Heart left ventricle (tissue), 16 donors: ENCODE measurements at regions not wholly inside any gene's neighbourhood (a gene's known extent, or its start where the extent isn't known, plus 50 kb on each side); places are given as distances from the start of the nearest gene placed in this dataset.

Source experiments
- ATAC-seq, 4 donors: fragments of 200-7000 bp; cut with Tn5 transposase; one replicate each; pipeline ENCODE4 v1.9.1; 2020 to 2022; ENCODE audit warnings: moderate library complexity in 4 of 4, mild to moderate bottlenecking in 3 of 4, moderate number of reproducible peaks in 1 of 4
- DNase-seq, 5 donors: peaks; one replicate each; pipeline ENCODE4 v3.0.0-alpha.2; 2020
- H3K27ac ChIP-seq, 12 donors: fragments of 200-600 bp; sonication (generic) in 4 of 12; one replicate each; pipeline versions ENCODE4 v1.5.0 to v1.8.0; 2016 to 2022; ENCODE audit warnings: mild to moderate bottlenecking in 2 of 12
- H3K27me3 ChIP-seq, 9 donors: fragments of 200-600 bp; sonication (generic) in 2 of 9; one replicate each; pipeline versions ENCODE4 v1.5.1 to v1.8.0; 2016 to 2022; ENCODE audit warnings: mild to moderate bottlenecking in 3 of 9
- H3K36me3 ChIP-seq, 9 donors: fragments of 200-600 bp; sonication (generic) in 2 of 9; one replicate each; pipeline versions ENCODE4 v1.5.0 to v1.8.0; 2018 to 2022; ENCODE audit warnings: mild to moderate bottlenecking in 2 of 9
- H3K4me1 ChIP-seq, 12 donors: fragments of 200-600 bp; sonication (generic) in 4 of 12; one replicate each; pipeline versions ENCODE4 v1.5.0 to v1.8.0; 2016 to 2022; ENCODE audit warnings: mild to moderate bottlenecking in 3 of 12
- H3K4me3 ChIP-seq, 12 donors: fragments of 200-600 bp; sonication (generic) in 4 of 12; one replicate each; pipeline versions ENCODE4 v1.5.0 to v1.8.0; 2017 to 2022; ENCODE audit warnings: mild to moderate bottlenecking in 9 of 12, moderate library complexity in 4 of 12
- H3K9me3 ChIP-seq, 12 donors: fragments of 200-600 bp; sonication (generic) in 4 of 12; one replicate each; pipeline versions ENCODE4 v1.5.0 to v1.8.0; 2016 to 2022; ENCODE audit warnings: mild to moderate bottlenecking in 1 of 12
- CTCF ChIP-seq, 12 donors: fragments of 200-600 bp; sonication (generic) in 4 of 12; IDR thresholded peaks; one replicate each; pipeline versions ENCODE4 v1.5.0 to v1.8.0; 2018 to 2022; ENCODE audit warnings: antibody characterized with exemption in 12 of 12, mild to moderate bottlenecking in 5 of 12
- POLR2A ChIP-seq, 2 donors: fragments of 450-650 bp; IDR thresholded peaks; one replicate each; pipeline ENCODE4 v1.6.1; 2017; ENCODE audit warnings: antibody characterized with exemption in 2 of 2, mild to moderate bottlenecking in 2 of 2, moderate library complexity in 2 of 2
- WGBS, 4 donors: extraction: QIAGEN DNeasy Blood & Tissue Kit in 2 of 4; methylation state at CpG; one replicate each; pipeline versions ENCODE4 v1.1.5 to v1.1.7; 2013 to 2018; 5-methylcytosine and 5-hydroxymethylcytosine counted together
- intact Hi-C, 10 donors: fragments of 100-400 bp; cut with DNase I; formaldehyde crosslinking; loops; one replicate each; pipeline versions ENCODE4 v1.11.1 to v1.14.2; 2022
- donor health status: ischemic (EF 13 %, LVEDD 7.1; RV severe dilation, severe dysfunction).
- donor health status: healthy with polysubstance abuse.
- donor health status: DM: no; HTN: yes; CAD: no.
- donor health status: DM: no; HTN: no; CAD: no.
- donor health status: ischemic (EF 25% LVEDD 6.9; RV normal size, moderate dysfunction).
- donor health status: ischemic (EF 25% LVEDD 5.7; RV mildly dilated, moderate dysfunction).
- donor health status: healthy.
- donor health status: DM: yes; HTN: yes; CAD: no.
- donor health status: ischemic (EF 35%, LVEDD 5.7; RV mildly dilated, moderate dysfunction).
- donor health status: nonischemic (EF 11% LVEDD 7.7; RV severe dilation, severe dysfunction).
- donor health status: DM: yes; HTN: yes; CAD: no.
- donor health status: PGD.
- donor health status: ischemic (EF 29% LVEDD 5.4; RV normal size, mild dysfunction).
- donor health status: nonischemic (EF 23%, LVEDD 6.1; RV moderate dilation, normal function).

- DNase-seq: no peak
- H3K36me3 ChIP-seq: no peaks in the 10 kb centered on the region
- 75 to 79% (median 79%) methylated on average over 7 of the region's 7 CpGs for WGBS, 4 donors
- ATAC-seq: no peak
- no peak overlapping the region for H3K4me3 ChIP-seq
- H3K4me1 ChIP-seq: no peaks in the 10 kb centered on the region
- H3K27me3 ChIP-seq: no peaks in the 10 kb centered on the region
- intact Hi-C loops: loop anchor here in 9 of 10 donors (2.0 to 10.0 kb wide), 4 partner anchors 425 to 432 kb away; no protein-coding TSS in a partner anchor
- H3K9me3 ChIP-seq: no peaks in the 10 kb centered on the region
- TF ChIP-seq CTCF (IDR thresholded peaks at IDR 0.05) (no peak), POLR2A (IDR thresholded peaks at IDR 0.05) (no peak)
- no peak overlapping the region for H3K27ac ChIP-seq
Observed at GRCh38 chr3:18989237-18989795, 159.0 kb upstream of the KCNH8 start.

DNA sequence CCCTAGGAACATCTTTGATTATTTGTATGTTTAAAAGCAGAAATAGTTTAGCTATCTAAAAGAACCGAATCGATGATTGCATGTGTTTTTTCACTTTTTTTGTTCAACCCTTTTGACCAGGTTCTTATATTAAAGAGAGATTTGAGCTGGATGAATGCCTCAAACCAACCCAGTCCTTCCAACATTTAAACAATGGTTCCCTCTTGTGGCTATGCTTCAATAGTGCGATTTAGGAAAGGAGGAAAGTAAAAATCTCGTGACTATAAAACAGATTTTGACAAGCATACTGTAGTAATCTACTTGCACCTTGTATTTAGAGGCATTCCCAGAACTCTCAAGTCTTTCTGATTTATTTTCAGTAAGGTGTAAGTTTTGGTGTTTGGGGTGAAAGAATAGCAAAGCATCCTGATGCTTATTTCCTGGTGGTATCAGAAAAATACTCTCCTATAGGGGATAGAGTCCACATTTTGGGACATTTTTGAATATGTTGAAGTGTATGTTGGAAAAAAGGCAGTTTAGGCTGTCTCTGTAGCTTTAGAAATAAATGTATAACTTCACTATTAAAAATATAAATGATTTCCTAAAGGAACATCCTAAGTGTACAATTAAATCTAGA lies 159.6 kb upstream of the KCNH8 start:
- WGBS, 4 donors: 3 to 5% (median 5%) methylated on average over 4 of the region's 4 CpGs
- ATAC-seq (no peak), DNase-seq (no peak)

GRCh38 chr3:18987862-18988447 lies 160.4 kb upstream of the KCNH8 start:
- H3K4me3 ChIP-seq: no peak overlapping the region
- no peaks in the 10 kb centered on the region for H3K36me3 ChIP-seq
- WGBS, 4 donors: 63 to 68% (median 66%) methylated on average over 8 of the region's 8 CpGs
- H3K27me3 ChIP-seq: no peaks in the 10 kb centered on the region
- H3K4me1 ChIP-seq: no peaks in the 10 kb centered on the region
- no peak overlapping the region for H3K27ac ChIP-seq
- DNase-seq: no peak
- no peak for ATAC-seq
- intact Hi-C loops: loop anchor here in 9 of 10 donors (2.0 to 10.0 kb wide), 4 partner anchors 423 to 431 kb away; no protein-coding TSS in a partner anchor
- no peak for TF ChIP-seq CTCF (IDR thresholded peaks at IDR 0.05)
- no peak for TF ChIP-seq POLR2A (IDR thresholded peaks at IDR 0.05)
- no peaks in the 10 kb centered on the region for H3K9me3 ChIP-seq

More for the DNA sequence above, 159.6 kb upstream of the KCNH8 start:
- Histone ChIP-seq H3K9me3 (no peaks in the 10 kb centered on the region), H3K27ac (no peak overlapping the region), H3K36me3 (no peaks in the 10 kb centered on the region), H3K4me1 (no peaks in the 10 kb centered on the region), H3K27me3 (no peaks in the 10 kb centered on the region), H3K4me3 (no peak overlapping the region)
- intact Hi-C loops: loop anchor here in 9 of 10 donors (2.0 to 10.0 kb wide), 4 partner anchors 424 to 431 kb away; no protein-coding TSS in a partner anchor
- TF ChIP-seq POLR2A (IDR thresholded peaks at IDR 0.05) (no peak), CTCF (IDR thresholded peaks at IDR 0.05) (peak in 11 of 12 donors; percentile 24 to 61 (median 44))

DNA sequence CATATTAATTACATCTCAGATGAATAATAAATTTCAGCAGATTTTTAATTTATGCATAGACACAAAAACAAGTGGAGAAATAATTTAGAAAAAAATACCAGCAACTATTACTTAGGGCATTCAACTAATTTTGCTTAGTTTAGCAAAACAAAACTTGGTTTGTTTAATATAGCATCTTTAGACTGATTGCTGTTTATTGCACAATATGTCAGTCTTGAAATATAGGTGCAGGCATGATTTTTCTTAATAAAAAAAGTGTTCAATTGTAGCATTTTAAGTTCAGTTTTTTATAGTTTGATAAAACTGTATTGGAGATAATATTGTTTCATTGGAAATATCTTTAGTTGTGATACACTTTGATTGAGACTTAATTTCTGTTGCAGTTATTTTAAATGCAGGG lies 161.2 kb upstream of the KCNH8 start:
- Histone ChIP-seq H3K9me3 (no peaks in the 10 kb centered on the region), H3K27me3 (no peaks in the 10 kb centered on the region), H3K36me3 (no peaks in the 10 kb centered on the region), H3K27ac (no peak overlapping the region), H3K4me3 (no peak overlapping the region), H3K4me1 (no peaks in the 10 kb centered on the region)
- ATAC-seq: no peak
- intact Hi-C loops: loop anchor here in 7 of 10 donors (5.0 to 10.0 kb wide), 3 partner anchors 422 to 430 kb away; no protein-coding TSS in a partner anchor
- TF ChIP-seq POLR2A (IDR thresholded peaks at IDR 0.05) (no peak), CTCF (IDR thresholded peaks at IDR 0.05) (no peak)
- no peak for DNase-seq
